Mesendoderm (in vitro differentiated cells): ENCODE measurements at regions not wholly inside any gene's neighbourhood (a gene's known extent, or its start where the extent isn't known, plus 50 kb on each side); places are given as distances from the start of the nearest gene placed in this dataset.

ENCODE experiments used
- DNase-seq: peaks from one replicate; pipeline ENCODE4 v3.0.0; 2013
- H2AK5ac ChIP-seq: 2 replicates; pipeline ENCODE4 v1.6.1; 2013; ENCODE audit warnings: low read length, inconsistent platforms
- H2BK120ac ChIP-seq: 2 replicates; pipeline ENCODE4 v1.6.1; 2013; ENCODE audit warnings: low read depth, mild to moderate bottlenecking, low read length, moderate library complexity, mixed read lengths
- H2BK15ac ChIP-seq: replicated peaks from 2 replicates; pipeline ENCODE4 v1.6.1; 2013; ENCODE audit warnings: low read depth, mild to moderate bottlenecking, moderate library complexity
- H2BK5ac ChIP-seq: 2 replicates; pipeline ENCODE4 v1.6.1; 2013; ENCODE audit warnings: low read length, inconsistent platforms
- H3K18ac ChIP-seq: 2 replicates; pipeline ENCODE4 v1.6.1; 2013; ENCODE audit warnings: mild to moderate bottlenecking, low read length, mixed read lengths
- H3K23ac ChIP-seq: one replicate; pipeline ENCODE4 v1.6.1; 2013; ENCODE audit warnings: low read length
- H3K27ac ChIP-seq: 2 replicates; pipeline ENCODE4 v1.5.1; 2013; ENCODE audit warnings: low read depth, mild to moderate bottlenecking, inconsistent platforms, low read length, moderate library complexity
- H3K27me3 ChIP-seq: 2 replicates; pipeline ENCODE4 v1.6.1; 2013; ENCODE audit warnings: low read length, control low read depth, mild to moderate bottlenecking, inconsistent platforms; ENCODE audit not compliant: insufficient read depth, poor library complexity
- H3K36me3 ChIP-seq: 2 replicates; pipeline ENCODE4 v1.6.1; 2013; ENCODE audit warnings: low read length, inconsistent platforms; ENCODE audit not compliant: control insufficient read depth, insufficient read depth
- H3K4ac ChIP-seq: one replicate; pipeline ENCODE4 v1.6.1; 2013; ENCODE audit warnings: low read depth, mild to moderate bottlenecking, low read length, moderate library complexity
- H3K4me1 ChIP-seq: 2 replicates; pipeline ENCODE4 v1.6.1; 2013; ENCODE audit warnings: low read depth, low read length, inconsistent platforms; ENCODE audit not compliant: control insufficient read depth
- H3K4me2 ChIP-seq: 2 replicates; pipeline ENCODE4 v1.6.1; 2013; ENCODE audit warnings: low read length
- H3K4me3 ChIP-seq: 2 replicates; pipeline ENCODE4 v1.5.1; 2013; ENCODE audit warnings: mild to moderate bottlenecking, low read length
- H3K56ac ChIP-seq: one replicate; pipeline ENCODE4 v1.6.1; 2013; ENCODE audit warnings: low read length
- H3K79me1 ChIP-seq: 2 replicates; pipeline ENCODE4 v1.6.1; 2013; ENCODE audit warnings: low read length, inconsistent platforms
- H3K79me2 ChIP-seq: 2 replicates; pipeline ENCODE4 v1.6.1; 2013; ENCODE audit warnings: mild to moderate bottlenecking, low read length; ENCODE audit not compliant: control insufficient read depth, insufficient read depth
- H3K9ac ChIP-seq: 2 replicates; pipeline ENCODE4 v1.6.1; 2013; ENCODE audit warnings: low read length, inconsistent platforms
- H4K5ac ChIP-seq: one replicate; pipeline ENCODE4 v1.6.1; 2013; ENCODE audit warnings: low read length
- H4K8ac ChIP-seq: one replicate; pipeline ENCODE4 v1.6.1; 2013; ENCODE audit warnings: low read depth, mild to moderate bottlenecking, control low read depth, low read length, moderate library complexity
- WGBS: extraction: QIAGEN DNeasy Blood & Tissue Kit; methylation state at CpG from one replicate; pipeline ENCODE4 v1.1.7; 2013; ENCODE audit warnings: low lambda C conversion rate, missing lambda C conversion rate; ENCODE audit not compliant: insufficient coverage; ENCODE audit errors: extremely low coverage; 5-methylcytosine and 5-hydroxymethylcytosine counted together

DNA sequence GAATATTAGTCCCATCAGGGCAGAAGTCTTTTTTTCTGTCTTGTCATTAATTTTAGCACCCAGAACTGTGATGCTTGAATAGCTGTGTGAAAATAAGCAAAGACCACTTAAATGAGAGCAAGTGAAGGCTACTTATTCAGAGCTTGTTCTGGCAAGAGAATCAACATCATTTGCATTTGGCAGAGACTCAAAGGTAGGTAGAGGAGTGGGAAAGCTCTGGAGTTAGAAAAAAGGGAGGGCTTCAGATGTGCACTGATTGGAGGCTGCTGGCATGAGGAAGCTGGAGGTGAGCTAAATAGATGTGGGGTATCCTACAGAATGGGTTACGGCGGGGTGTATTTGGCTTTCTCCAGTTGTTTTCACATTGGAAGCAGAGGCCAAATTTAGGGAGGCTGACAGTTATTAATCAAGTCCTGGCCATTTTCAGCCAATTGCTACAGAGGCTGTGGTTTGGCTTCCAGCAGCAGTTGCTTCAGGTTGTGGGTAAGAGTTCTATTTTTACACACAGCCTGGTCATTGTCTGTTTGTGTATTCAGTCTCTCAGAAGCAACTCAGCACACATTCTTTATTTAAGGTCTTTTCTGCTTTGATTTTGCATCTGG, 254.3 kb downstream of the BTBD3 start:
- no peaks in the 10 kb centered on the region for H3K79me1 ChIP-seq
- no peaks in the 10 kb centered on the region for H3K36me3 ChIP-seq
- no peak overlapping the region for H4K5ac ChIP-seq
- DNase-seq: no peak
- H3K4me1 ChIP-seq: no peaks in the 10 kb centered on the region
- no peak overlapping the region for H2AK5ac ChIP-seq
- H3K4me2 ChIP-seq: no peak overlapping the region
- H3K56ac ChIP-seq: no peak overlapping the region
- H3K23ac ChIP-seq: no peak overlapping the region
- H3K9ac ChIP-seq: no peak overlapping the region
- no CpG with 5 or more reads among the region's 2 CpGs for WGBS
- no peak overlapping the region for H4K8ac ChIP-seq
- H3K27me3 ChIP-seq: no peaks in the 10 kb centered on the region
- H2BK120ac ChIP-seq: no peak overlapping the region
- H2BK15ac ChIP-seq: no peak overlapping the region
- no peak overlapping the region for H2BK5ac ChIP-seq
- no peak overlapping the region for H3K18ac ChIP-seq
- H3K4me3 ChIP-seq: no peak overlapping the region
- H3K4ac ChIP-seq: no peak overlapping the region
- no peak overlapping the region for H3K27ac ChIP-seq
- no peaks in the 10 kb centered on the region for H3K79me2 ChIP-seq

DNA sequence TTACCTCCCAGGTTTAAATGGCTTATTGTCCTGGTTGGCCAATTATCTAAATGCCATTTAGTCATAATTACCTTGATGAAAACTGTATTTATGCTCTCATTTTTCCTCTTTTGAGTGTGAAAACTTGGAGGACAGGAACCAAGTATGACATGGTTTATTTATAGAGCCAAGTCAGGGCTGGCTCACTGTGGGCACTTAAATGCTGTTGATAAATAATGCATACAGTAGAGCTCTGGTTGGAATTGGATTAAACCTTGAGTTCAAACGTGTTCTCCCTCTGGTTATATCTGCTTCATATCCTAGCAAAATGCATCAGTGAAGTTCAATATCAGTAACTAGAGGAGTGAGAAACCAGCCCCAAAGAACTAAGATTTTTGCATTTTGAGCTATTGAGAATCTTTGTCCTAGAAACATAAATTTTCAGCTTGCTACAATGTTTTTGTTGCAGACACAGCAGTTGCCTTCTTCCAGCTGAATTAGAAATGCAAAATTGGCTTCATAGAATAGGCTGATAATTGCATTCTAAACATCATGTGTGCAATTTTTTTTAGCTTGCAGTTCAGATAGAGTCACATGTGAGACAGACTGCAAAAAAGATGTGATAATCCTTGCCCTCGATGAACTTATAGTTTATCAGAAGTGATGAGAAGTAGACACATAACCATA, 255.8 kb downstream of the BTBD3 start:
- no peak overlapping the region for H3K56ac ChIP-seq
- H3K4me1 ChIP-seq: no peaks in the 10 kb centered on the region
- H3K36me3 ChIP-seq: no peaks in the 10 kb centered on the region
- H2BK120ac ChIP-seq: no peak overlapping the region
- no peak overlapping the region for H3K9ac ChIP-seq
- no peak overlapping the region for H2BK15ac ChIP-seq
- WGBS: no CpG with 5 or more reads among the region's 2 CpGs
- no peak overlapping the region for H2AK5ac ChIP-seq
- H3K4me3 ChIP-seq: no peak overlapping the region
- no peak overlapping the region for H3K18ac ChIP-seq
- H3K79me1 ChIP-seq: no peaks in the 10 kb centered on the region
- no peak overlapping the region for H3K4ac ChIP-seq
- H3K79me2 ChIP-seq: no peaks in the 10 kb centered on the region
- no peak overlapping the region for H2BK5ac ChIP-seq
- H4K5ac ChIP-seq: no peak overlapping the region
- H3K23ac ChIP-seq: no peak overlapping the region
- no peak overlapping the region for H3K4me2 ChIP-seq
- no peak overlapping the region for H4K8ac ChIP-seq
- no peaks in the 10 kb centered on the region for H3K27me3 ChIP-seq
- no peak for DNase-seq
- H3K27ac ChIP-seq: no peak overlapping the region

DNA sequence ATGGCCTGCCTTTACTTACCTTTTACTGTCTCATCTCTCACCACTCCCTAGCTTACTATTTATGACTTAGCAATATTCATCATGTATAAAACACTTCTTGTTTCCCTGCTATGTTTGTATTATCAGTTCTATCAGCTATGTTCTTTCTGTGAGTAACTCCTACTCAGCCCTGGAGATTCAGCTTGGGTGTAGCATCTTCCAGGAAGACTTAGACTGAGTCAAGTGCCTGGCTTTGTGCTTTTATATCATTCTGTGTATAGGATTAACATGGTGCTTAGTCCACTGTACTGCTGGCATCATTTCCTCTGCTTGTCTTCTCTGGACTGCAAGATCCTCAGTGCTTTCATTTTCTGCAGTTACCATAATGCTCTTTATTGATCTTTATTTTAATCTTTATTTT, 257.8 kb downstream of the BTBD3 start:
- Histone ChIP-seq H3K4me1 (no peaks in the 10 kb centered on the region), H4K5ac (no peak overlapping the region), H3K23ac (no peak overlapping the region), H3K4me2 (no peak overlapping the region), H2BK15ac (no peak overlapping the region), H3K27ac (no peak overlapping the region), H3K79me1 (no peaks in the 10 kb centered on the region), H4K8ac (no peak overlapping the region), H3K27me3 (no peaks in the 10 kb centered on the region), H2BK120ac (no peak overlapping the region), H3K18ac (no peak overlapping the region), H3K56ac (no peak overlapping the region), H3K79me2 (no peaks in the 10 kb centered on the region), H3K4ac (no peak overlapping the region), H3K9ac (no peak overlapping the region), H2BK5ac (no peak overlapping the region), H2AK5ac (no peak overlapping the region), H3K36me3 (no peaks in the 10 kb centered on the region), H3K4me3 (no peak overlapping the region)
- DNase-seq: no peak

DNA sequence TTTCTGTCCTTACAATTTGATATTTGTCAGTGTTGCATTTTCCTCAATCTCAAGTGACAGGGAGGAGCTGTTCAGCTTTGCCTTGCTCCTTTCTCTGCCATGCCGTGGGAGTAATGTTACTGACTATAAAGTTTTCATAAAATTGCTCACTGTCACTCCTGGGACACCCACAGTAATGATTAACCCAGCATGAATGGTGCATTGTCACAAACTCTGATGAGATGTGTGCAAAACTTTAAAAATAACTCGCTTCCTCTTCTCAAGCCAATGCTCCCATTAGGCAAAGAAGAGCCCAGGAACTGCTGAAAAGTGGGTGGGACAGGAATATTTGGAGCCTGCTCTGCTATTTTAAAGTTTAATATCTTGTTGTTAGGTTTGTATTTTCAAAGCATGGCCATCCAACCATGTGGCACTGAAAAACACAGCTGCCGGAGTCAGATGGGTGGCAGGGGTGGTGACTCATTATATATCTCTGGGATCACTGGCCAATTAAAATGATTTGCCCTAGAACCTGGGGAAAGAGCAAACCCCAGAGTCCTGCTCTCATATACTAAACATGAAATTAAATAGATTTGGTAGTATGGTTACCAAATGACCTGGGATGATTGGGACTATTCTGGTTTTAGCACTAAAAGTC, 260.1 kb downstream of the BTBD3 start:
- Histone ChIP-seq H3K4me3 (no peak overlapping the region), H3K79me2 (no peaks in the 10 kb centered on the region), H3K27ac (no peak overlapping the region), H3K4me2 (no peak overlapping the region), H4K8ac (no peak overlapping the region), H3K4ac (no peak overlapping the region), H2BK15ac (no peak overlapping the region), H3K23ac (no peak overlapping the region), H3K4me1 (no peaks in the 10 kb centered on the region), H3K56ac (no peak overlapping the region), H3K27me3 (no peaks in the 10 kb centered on the region), H3K36me3 (no peaks in the 10 kb centered on the region), H3K79me1 (no peaks in the 10 kb centered on the region), H2BK120ac (no peak overlapping the region), H2AK5ac (no peak overlapping the region), H2BK5ac (no peak overlapping the region), H3K9ac (no peak overlapping the region), H3K18ac (no peak overlapping the region), H4K5ac (no peak overlapping the region)
- WGBS: no CpG with 5 or more reads among the region's 3 CpGs
- no peak for DNase-seq

DNA sequence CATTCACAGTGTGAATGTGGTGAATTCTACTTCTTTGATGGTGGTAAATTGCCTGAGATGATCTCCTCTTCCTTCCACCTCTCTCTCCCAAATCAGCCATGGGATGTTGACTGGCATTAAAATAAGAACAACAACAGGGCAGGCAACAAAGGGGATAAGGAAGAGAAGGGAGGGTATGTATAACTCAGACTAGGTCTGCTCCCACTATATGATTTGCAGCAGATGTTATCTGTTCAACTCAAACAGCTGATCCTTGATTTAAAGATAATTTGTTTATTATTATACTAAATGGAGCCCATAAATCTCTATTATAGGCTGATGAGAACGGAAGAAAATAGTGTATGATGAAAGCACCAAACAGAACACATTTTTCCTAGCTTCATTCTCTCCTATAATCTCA, 262.0 kb downstream of the BTBD3 start:
- no CpG with 5 or more reads among the region's 1 CpG for WGBS

More for the DNA sequence above, 262.0 kb downstream of the BTBD3 start:
- H3K36me3 ChIP-seq: no peaks in the 10 kb centered on the region
- H3K4me1 ChIP-seq: no peaks in the 10 kb centered on the region
- DNase-seq: no peak
- H2BK15ac ChIP-seq: no peak overlapping the region
- no peak overlapping the region for H3K56ac ChIP-seq
- H3K23ac ChIP-seq: no peak overlapping the region
- no peak overlapping the region for H3K4ac ChIP-seq
- H3K27ac ChIP-seq: no peak overlapping the region
- no peaks in the 10 kb centered on the region for H3K79me2 ChIP-seq
- no peaks in the 10 kb centered on the region for H3K79me1 ChIP-seq
- H2BK5ac ChIP-seq: no peak overlapping the region
- H4K5ac ChIP-seq: no peak overlapping the region
- no peak overlapping the region for H3K4me2 ChIP-seq
- H2AK5ac ChIP-seq: no peak overlapping the region
- no peak overlapping the region for H4K8ac ChIP-seq
- no peak overlapping the region for H3K18ac ChIP-seq
- H3K27me3 ChIP-seq: no peaks in the 10 kb centered on the region
- no peak overlapping the region for H2BK120ac ChIP-seq
- H3K9ac ChIP-seq: no peak overlapping the region
- H3K4me3 ChIP-seq: no peak overlapping the region
